Keratinocyte (primary cell): ENCODE measurements at regions not wholly inside any gene's neighbourhood (a gene's known extent, or its start where the extent isn't known, plus 50 kb on each side); places are given as distances from the start of the nearest gene placed in this dataset.

Source experiments
- DNase-seq: peaks from one replicate; pipeline ENCODE4 v3.0.0-alpha.2; 2011; ENCODE audit warnings: low read depth, missing footprints, low spot score
- FAIRE-seq: peaks from 2 replicates; lab custom pipeline; 2011; peaks lifted over from hg19 to GRCh38; lab: Jason Lieb, UNC
- H2AFZ ChIP-seq: 2 replicates; pipeline ENCODE4 v1.6.0; 2012; ENCODE audit warnings: low read length, control low read depth, inconsistent platforms; ENCODE audit not compliant: control insufficient read depth
- H3K27ac ChIP-seq: 2 replicates; pipeline ENCODE4 v1.5.1; 2011; ENCODE audit warnings: low read length; ENCODE audit not compliant: control insufficient read depth, insufficient read depth
- H3K27me3 ChIP-seq: 3 replicates; pipeline ENCODE4 v1.6.0; 2011; ENCODE audit warnings: low read length; ENCODE audit not compliant: control insufficient read depth, insufficient read depth; ENCODE audit errors: extremely low read depth
- H3K36me3 ChIP-seq, 2 experiments: 2 replicates in 1 of 2; 3 replicates in 1 of 2; pipeline ENCODE4 v1.5.1; 2011; ENCODE audit warnings: low read length in 2 of 2, mild to moderate bottlenecking in 1 of 2; ENCODE audit not compliant: control insufficient read depth in 2 of 2, insufficient read depth in 2 of 2; ENCODE audit errors: extremely low read depth in 1 of 2
- H3K4me1 ChIP-seq: 3 replicates; pipeline ENCODE4 v1.5.1; 2011; ENCODE audit warnings: low read length; ENCODE audit not compliant: control insufficient read depth, insufficient read depth; ENCODE audit errors: extremely low read depth
- H3K4me2 ChIP-seq: 3 replicates; pipeline ENCODE4 v1.6.0; 2011; ENCODE audit warnings: low read depth, low read length; ENCODE audit not compliant: control insufficient read depth, insufficient read depth; ENCODE audit errors: extremely low read depth
- H3K4me3 ChIP-seq, 3 experiments: fragments of 200-600 bp in 1 of 3; sonication (generic) in 1 of 3; 2 replicates in 2 of 3; 3 replicates in 1 of 3; pipeline ENCODE4 v1.5.1; 2011 to 2016; ENCODE audit warnings: low read length in 3 of 3, mild to moderate bottlenecking in 3 of 3, control low read depth in 2 of 3, inconsistent platforms in 1 of 3, low read depth in 1 of 3, mixed read lengths in 1 of 3, mixed run types in 1 of 3, moderate library complexity in 1 of 3; ENCODE audit not compliant: control insufficient read depth in 2 of 3, insufficient read depth in 2 of 3; ENCODE audit errors: extremely low read depth in 1 of 3
- H3K79me2 ChIP-seq: 2 replicates; pipeline ENCODE4 v1.6.0; 2012; ENCODE audit warnings: low read length; ENCODE audit not compliant: control insufficient read depth, insufficient read depth
- H3K9ac ChIP-seq: 3 replicates; pipeline ENCODE4 v1.6.0; 2011; ENCODE audit warnings: low read length; ENCODE audit not compliant: control insufficient read depth, insufficient read depth; ENCODE audit errors: extremely low read depth
- H3K9me1 ChIP-seq: 3 replicates; pipeline ENCODE4 v1.6.0; 2011; ENCODE audit warnings: low read length; ENCODE audit not compliant: control insufficient read depth, insufficient read depth; ENCODE audit errors: extremely low read depth
- H3K9me3 ChIP-seq: 2 replicates; pipeline ENCODE4 v1.5.1; 2012; ENCODE audit warnings: low read depth, low read length; ENCODE audit not compliant: control insufficient read depth
- H4K20me1 ChIP-seq: 3 replicates; pipeline ENCODE4 v1.6.0; 2011; ENCODE audit warnings: low read length; ENCODE audit not compliant: control insufficient read depth, insufficient read depth; ENCODE audit errors: extremely low read depth
- EZH2 ChIP-seq: IDR thresholded peaks from one replicate; pipeline ENCODE4 v1.6.1; 2012; ENCODE audit warnings: inconsistent platforms, mild to moderate bottlenecking, low read length, moderate library complexity
- dilution Hi-C: fragments of 300-500 bp; cut with MboI; formaldehyde crosslinking; loops from one replicate; pipeline ENCODE4 v1.7.0; 2020; ENCODE audit warnings: low sequenced_read_pairs; ENCODE audit not compliant: extremely low pct_ligation_motif_present
- TF ChIP-seq, protein P1 (sequence below), 3 experiments: IDR thresholded peaks in 1 of 3; conservative IDR thresholded peaks in 1 of 3; optimal IDR thresholded peaks in 1 of 3; 2 replicates in 2 of 3; 3 replicates in 1 of 3; pipeline versions ENCODE3 to v1.5.1; 2011; ENCODE audit warnings: low read length in 3 of 3, mild to moderate bottlenecking in 3 of 3, moderate library complexity in 2 of 3, control low read depth in 1 of 3, inconsistent platforms in 1 of 3; ENCODE audit not compliant: insufficient read depth in 2 of 3; ENCODE audit errors: extremely low read depth in 1 of 3

DNA sequence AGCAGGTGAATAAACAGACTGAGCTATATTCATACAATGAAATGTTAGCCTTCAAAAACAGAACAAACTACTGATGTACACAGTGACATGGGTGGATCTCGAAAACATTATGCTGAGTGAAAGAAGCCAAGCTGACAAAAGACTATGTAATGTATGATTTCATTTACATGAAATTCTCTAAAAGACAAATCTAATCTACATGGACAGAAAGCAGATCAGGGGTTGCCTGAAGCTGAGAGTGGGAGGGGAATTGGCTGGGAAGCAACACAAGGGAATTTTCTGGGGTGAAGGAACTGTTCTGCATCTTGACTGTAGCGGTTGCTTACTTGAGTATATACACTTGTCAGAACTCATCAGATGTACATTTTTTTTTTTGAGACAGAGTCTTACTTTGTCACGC, 121.7 kb upstream of the SVIL start:
- no peaks in the 10 kb centered on the region for H3K9me3 ChIP-seq
- no peaks in the 10 kb centered on the region for H3K36me3 ChIP-seq
- no peaks in the 10 kb centered on the region for H3K27me3 ChIP-seq
- dilution Hi-C loops: no loop called here
- H3K4me1 ChIP-seq: peaks cover 20% of the 10 kb centered on the region
- H3K27ac ChIP-seq: no peak overlapping the region
- DNase-seq (no peak), FAIRE-seq (no peak)
- no peak overlapping the region for H3K9ac ChIP-seq
- no peaks in the 10 kb centered on the region for H3K9me1 ChIP-seq
- no peaks in the 10 kb centered on the region for H3K79me2 ChIP-seq
- H2AFZ ChIP-seq: no peak overlapping the region
- H3K4me2 ChIP-seq: no peak overlapping the region
- TF ChIP-seq EZH2: no peak
- TF ChIP-seq, protein P1, sequence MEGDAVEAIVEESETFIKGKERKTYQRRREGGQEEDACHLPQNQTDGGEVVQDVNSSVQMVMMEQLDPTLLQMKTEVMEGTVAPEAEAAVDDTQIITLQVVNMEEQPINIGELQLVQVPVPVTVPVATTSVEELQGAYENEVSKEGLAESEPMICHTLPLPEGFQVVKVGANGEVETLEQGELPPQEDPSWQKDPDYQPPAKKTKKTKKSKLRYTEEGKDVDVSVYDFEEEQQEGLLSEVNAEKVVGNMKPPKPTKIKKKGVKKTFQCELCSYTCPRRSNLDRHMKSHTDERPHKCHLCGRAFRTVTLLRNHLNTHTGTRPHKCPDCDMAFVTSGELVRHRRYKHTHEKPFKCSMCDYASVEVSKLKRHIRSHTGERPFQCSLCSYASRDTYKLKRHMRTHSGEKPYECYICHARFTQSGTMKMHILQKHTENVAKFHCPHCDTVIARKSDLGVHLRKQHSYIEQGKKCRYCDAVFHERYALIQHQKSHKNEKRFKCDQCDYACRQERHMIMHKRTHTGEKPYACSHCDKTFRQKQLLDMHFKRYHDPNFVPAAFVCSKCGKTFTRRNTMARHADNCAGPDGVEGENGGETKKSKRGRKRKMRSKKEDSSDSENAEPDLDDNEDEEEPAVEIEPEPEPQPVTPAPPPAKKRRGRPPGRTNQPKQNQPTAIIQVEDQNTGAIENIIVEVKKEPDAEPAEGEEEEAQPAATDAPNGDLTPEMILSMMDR (optimal IDR thresholded peaks at IDR 0.05 in 1 of 3, IDR thresholded peaks at IDR 0.05 in 1 of 3, conservative IDR thresholded peaks at IDR 0.05 in 1 of 3; ENCODE audit: extremely low read depth in 1 of 3, insufficient read depth in 2 of 3, low read length in 3 of 3): no peak
- H4K20me1 ChIP-seq: no peaks in the 10 kb centered on the region
- H3K4me3 ChIP-seq: no peak overlapping the region

DNA sequence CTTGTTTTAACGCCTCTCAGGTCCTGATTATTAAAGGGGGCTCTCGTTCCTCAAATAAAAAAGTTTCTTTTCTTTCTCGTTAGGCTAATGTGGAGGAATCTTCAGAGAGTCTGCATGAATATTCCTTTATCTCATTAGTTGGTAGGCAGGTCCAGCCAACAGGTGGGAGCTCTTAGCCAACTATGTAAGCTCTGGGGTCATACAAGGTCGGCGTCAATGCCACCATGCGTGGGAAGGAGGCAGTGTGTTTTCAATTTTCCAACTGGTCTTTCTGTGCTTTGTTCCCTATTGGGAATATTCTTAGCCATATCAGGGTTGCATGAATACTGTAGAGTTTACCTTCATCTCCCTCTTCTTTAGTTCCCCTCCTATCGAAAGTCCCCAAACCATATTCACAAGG, 118.5 kb upstream of the SVIL start:
- Histone ChIP-seq H3K36me3 (no peaks in the 10 kb centered on the region), H2AFZ (no peak overlapping the region), H3K27me3 (no peaks in the 10 kb centered on the region), H3K9me1 (no peaks in the 10 kb centered on the region), H4K20me1 (no peaks in the 10 kb centered on the region), H3K79me2 (no peaks in the 10 kb centered on the region), H3K4me1 (peaks cover 17% of the 10 kb centered on the region), H3K4me3 (no peak overlapping the region), H3K9ac (no peak overlapping the region), H3K4me2 (no peak overlapping the region), H3K9me3 (no peaks in the 10 kb centered on the region), H3K27ac (no peak overlapping the region)
- dilution Hi-C loops: no loop called here
- TF ChIP-seq EZH2: no peak
- TF ChIP-seq, protein P1 (optimal IDR thresholded peaks at IDR 0.05 in 1 of 3, IDR thresholded peaks at IDR 0.05 in 1 of 3, conservative IDR thresholded peaks at IDR 0.05 in 1 of 3; ENCODE audit: extremely low read depth in 1 of 3, insufficient read depth in 2 of 3, low read length in 3 of 3): no peak
- no peak for DNase-seq
- no peak for FAIRE-seq
